WERI-Rb-1 (cell line): ENCODE measurements at regions not wholly inside any gene's neighbourhood (a gene's known extent, or its start where the extent isn't known, plus 50 kb on each side); places are given as distances from the start of the nearest gene placed in this dataset.

Source experiments
- DNase-seq: peaks from one replicate; pipeline ENCODE4 v3.0.0-alpha.2; 2020
- H3K27ac ChIP-seq: fragments of 250-450 bp; sonication (Bioruptor Pico); 2 replicates; pipeline ENCODE4 v1.5.1; 2020; ENCODE audit warnings: mild to moderate bottlenecking, moderate library complexity
- H3K27me3 ChIP-seq: fragments of 250-450 bp; sonication (Bioruptor Pico); 2 replicates; pipeline ENCODE4 v1.5.1; 2021; ENCODE audit warnings: mild to moderate bottlenecking, low read depth, moderate library complexity; ENCODE audit not compliant: insufficient read depth, severe bottlenecking
- H3K36me3 ChIP-seq: fragments of 250-450 bp; sonication (Bioruptor Pico); 2 replicates; pipeline ENCODE4 v1.5.1; 2020; ENCODE audit warnings: mild to moderate bottlenecking, moderate library complexity
- H3K4me3 ChIP-seq: 2 replicates; pipeline ENCODE4 v1.5.1; 2011; ENCODE audit warnings: low read depth, mild to moderate bottlenecking, control low read depth, low read length
- H3K9me3 ChIP-seq: fragments of 250-450 bp; sonication (Bioruptor Pico); 2 replicates; pipeline ENCODE4 v1.5.1; 2021; ENCODE audit warnings: mild to moderate bottlenecking, moderate library complexity; ENCODE audit not compliant: severe bottlenecking
- TF ChIP-seq, protein P1 (sequence below): IDR thresholded peaks from 2 replicates; pipeline ENCODE4 v1.5.1; 2011; ENCODE audit warnings: low read depth, mild to moderate bottlenecking, control low read depth, inconsistent platforms, low read length

- no peak overlapping the region for H3K4me3 ChIP-seq
- no peaks in the 10 kb centered on the region for H3K27me3 ChIP-seq
- no peak for DNase-seq
- TF ChIP-seq, protein P1, sequence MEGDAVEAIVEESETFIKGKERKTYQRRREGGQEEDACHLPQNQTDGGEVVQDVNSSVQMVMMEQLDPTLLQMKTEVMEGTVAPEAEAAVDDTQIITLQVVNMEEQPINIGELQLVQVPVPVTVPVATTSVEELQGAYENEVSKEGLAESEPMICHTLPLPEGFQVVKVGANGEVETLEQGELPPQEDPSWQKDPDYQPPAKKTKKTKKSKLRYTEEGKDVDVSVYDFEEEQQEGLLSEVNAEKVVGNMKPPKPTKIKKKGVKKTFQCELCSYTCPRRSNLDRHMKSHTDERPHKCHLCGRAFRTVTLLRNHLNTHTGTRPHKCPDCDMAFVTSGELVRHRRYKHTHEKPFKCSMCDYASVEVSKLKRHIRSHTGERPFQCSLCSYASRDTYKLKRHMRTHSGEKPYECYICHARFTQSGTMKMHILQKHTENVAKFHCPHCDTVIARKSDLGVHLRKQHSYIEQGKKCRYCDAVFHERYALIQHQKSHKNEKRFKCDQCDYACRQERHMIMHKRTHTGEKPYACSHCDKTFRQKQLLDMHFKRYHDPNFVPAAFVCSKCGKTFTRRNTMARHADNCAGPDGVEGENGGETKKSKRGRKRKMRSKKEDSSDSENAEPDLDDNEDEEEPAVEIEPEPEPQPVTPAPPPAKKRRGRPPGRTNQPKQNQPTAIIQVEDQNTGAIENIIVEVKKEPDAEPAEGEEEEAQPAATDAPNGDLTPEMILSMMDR, result no peak
- H3K36me3 ChIP-seq, result peaks cover 41% of the 10 kb centered on the region
- H3K9me3 ChIP-seq, result no peaks in the 10 kb centered on the region
- no peak overlapping the region for H3K27ac ChIP-seq
These were observed 62.9 kb upstream of the TULP4 start for GRCh38 chr6:158249340-158249836.

DNA sequence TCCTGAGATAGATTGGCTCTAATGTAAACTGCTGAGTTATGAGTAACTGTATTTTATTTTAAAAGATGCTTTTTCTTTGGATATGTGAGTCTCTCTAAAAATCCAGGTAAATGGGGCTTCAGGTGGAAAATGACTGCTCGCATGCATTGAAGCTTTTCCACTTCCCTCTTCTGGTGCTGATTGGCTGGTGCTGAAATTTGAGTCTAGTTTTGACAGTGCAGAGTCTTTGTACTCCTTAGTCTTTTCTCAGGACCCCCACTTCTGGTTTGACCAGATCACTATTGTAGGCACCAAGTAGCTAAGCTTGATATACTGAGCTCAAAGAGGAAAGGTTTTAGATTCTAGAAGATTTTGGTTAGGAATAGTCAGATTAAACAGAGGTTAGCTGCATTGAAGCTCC, 60.7 kb upstream of the TULP4 start:
- TF ChIP-seq, protein P1, result no peak
- Histone ChIP-seq H3K27me3 (no peaks in the 10 kb centered on the region), H3K27ac (peak overlapping the region; percentile 27; the same call in 1 of the 2 replicates), H3K9me3 (no peaks in the 10 kb centered on the region), H3K36me3 (peaks cover 37% of the 10 kb centered on the region), H3K4me3 (no peak overlapping the region)
- no peak for DNase-seq

DNA sequence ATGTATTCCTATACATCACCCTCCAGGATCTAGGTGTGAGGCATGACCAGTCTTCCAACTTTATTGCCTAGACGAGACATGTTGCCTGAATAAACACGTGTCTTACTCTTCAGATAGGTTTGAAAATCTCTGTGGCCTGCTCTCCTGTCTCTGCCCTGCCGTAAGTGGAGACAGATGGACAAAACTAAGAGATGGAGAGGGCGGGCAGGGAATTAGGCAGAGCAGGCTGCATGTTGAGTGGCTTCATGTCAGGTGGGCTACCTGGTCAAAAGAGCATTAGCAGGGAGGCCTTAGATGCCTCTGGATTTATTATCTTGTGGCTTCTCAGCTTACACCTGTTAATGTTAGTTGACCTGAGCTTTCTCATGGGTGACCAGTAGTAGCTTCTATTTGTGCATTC, 59.0 kb upstream of the TULP4 start:
- TF ChIP-seq, protein P1, result no peak
- Histone ChIP-seq H3K36me3 (peaks cover 40% of the 10 kb centered on the region), H3K27me3 (no peaks in the 10 kb centered on the region), H3K9me3 (no peaks in the 10 kb centered on the region), H3K27ac (peak overlapping the region; percentile 66), H3K4me3 (no peak overlapping the region)
- DNase-seq, result peak; percentile 71

- H3K4me3 ChIP-seq, result no peak overlapping the region
- no peaks in the 10 kb centered on the region for H3K27me3 ChIP-seq
- H3K27ac ChIP-seq, result no peak overlapping the region
- H3K36me3 ChIP-seq, result peaks cover 28% of the 10 kb centered on the region
- H3K9me3 ChIP-seq, result no peaks in the 10 kb centered on the region
- TF ChIP-seq, protein P1, result no peak
- DNase-seq, result no peak
These were observed 56.8 kb upstream of the TULP4 start for GRCh38 chr6:158255275-158255988.

DNA sequence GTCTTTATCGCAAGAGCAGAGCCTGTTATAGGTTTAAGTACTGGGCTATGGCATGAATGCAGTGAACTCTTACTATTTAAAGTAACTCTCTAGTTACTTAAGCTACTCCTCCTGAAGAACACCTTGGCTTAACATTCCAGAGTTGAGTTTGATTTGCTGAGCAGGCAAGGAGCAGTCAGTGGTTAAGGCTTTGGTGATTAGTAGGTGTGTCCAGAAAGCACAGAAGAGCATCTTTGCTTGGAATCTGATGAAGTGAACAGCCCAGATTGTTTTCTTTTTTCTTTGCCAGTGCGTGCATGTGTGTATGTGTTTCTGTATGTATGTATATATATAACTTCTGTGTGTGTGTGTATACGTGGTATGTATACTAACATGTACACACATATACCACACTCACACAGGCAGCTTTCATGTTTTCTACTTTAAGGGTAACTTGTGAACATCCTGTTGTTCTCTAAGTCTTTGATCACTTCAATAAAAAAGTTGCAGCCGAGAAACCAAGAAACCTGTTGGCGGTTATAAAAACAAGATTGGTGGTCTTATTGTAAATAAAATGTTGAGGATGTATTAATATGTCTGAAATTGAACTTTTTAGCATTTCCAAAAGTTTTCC, 56.2 kb upstream of the TULP4 start:
- H3K9me3 ChIP-seq, result no peaks in the 10 kb centered on the region
- no peaks in the 10 kb centered on the region for H3K27me3 ChIP-seq
- H3K4me3 ChIP-seq, result no peak overlapping the region
- TF ChIP-seq, protein P1, result no peak
- DNase-seq, result no peak
- peaks cover 23% of the 10 kb centered on the region for H3K36me3 ChIP-seq
- no peak overlapping the region for H3K27ac ChIP-seq
